ENCODE measurements at regions not wholly inside any gene's neighbourhood (a gene's known extent, or its start where the extent isn't known, plus 50 kb on each side); places are given as distances from the start of the nearest gene placed in this dataset.

DNA sequence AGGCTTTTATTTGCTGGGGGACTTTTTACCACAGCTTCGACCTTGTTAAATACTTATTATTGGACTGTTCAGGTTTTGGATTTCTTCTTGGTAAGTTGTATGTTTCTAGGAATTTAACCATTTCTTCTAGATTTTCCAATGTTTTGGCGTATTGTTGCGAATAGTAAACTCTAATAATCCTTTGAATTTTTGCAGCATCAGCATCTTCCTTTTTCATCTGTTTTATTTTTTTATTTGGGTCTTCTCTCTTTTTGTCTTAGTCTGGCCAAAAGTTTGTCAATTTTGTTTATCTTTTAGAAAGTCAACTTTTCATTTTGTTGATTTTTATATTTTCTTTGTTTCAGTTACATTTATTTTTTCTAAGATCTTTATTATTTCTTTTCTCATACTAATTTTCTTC is 1272.0 kb downstream of the HACE1 start:
- TF ChIP-seq HNF4A (conservative IDR thresholded peaks at IDR 0.05): no peak
- TF ChIP-seq, protein P1, sequence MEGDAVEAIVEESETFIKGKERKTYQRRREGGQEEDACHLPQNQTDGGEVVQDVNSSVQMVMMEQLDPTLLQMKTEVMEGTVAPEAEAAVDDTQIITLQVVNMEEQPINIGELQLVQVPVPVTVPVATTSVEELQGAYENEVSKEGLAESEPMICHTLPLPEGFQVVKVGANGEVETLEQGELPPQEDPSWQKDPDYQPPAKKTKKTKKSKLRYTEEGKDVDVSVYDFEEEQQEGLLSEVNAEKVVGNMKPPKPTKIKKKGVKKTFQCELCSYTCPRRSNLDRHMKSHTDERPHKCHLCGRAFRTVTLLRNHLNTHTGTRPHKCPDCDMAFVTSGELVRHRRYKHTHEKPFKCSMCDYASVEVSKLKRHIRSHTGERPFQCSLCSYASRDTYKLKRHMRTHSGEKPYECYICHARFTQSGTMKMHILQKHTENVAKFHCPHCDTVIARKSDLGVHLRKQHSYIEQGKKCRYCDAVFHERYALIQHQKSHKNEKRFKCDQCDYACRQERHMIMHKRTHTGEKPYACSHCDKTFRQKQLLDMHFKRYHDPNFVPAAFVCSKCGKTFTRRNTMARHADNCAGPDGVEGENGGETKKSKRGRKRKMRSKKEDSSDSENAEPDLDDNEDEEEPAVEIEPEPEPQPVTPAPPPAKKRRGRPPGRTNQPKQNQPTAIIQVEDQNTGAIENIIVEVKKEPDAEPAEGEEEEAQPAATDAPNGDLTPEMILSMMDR (IDR thresholded peaks at IDR 0.05; ENCODE audit: low read depth, low read length, missing input control): no peak
- TF ChIP-seq, protein P2, sequence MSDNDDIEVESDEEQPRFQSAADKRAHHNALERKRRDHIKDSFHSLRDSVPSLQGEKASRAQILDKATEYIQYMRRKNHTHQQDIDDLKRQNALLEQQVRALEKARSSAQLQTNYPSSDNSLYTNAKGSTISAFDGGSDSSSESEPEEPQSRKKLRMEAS (IDR thresholded peaks at IDR 0.05): no peak
- no peak for TF ChIP-seq GABPA (IDR thresholded peaks at IDR 0.05 in 1 of 2, conservative IDR thresholded peaks at IDR 0.05 in 1 of 2)
- TF ChIP-seq TAF1 (conservative IDR thresholded peaks at IDR 0.05): no peak
- no peak for TF ChIP-seq JUND (IDR thresholded peaks at IDR 0.05)
- TF ChIP-seq, protein P3, sequence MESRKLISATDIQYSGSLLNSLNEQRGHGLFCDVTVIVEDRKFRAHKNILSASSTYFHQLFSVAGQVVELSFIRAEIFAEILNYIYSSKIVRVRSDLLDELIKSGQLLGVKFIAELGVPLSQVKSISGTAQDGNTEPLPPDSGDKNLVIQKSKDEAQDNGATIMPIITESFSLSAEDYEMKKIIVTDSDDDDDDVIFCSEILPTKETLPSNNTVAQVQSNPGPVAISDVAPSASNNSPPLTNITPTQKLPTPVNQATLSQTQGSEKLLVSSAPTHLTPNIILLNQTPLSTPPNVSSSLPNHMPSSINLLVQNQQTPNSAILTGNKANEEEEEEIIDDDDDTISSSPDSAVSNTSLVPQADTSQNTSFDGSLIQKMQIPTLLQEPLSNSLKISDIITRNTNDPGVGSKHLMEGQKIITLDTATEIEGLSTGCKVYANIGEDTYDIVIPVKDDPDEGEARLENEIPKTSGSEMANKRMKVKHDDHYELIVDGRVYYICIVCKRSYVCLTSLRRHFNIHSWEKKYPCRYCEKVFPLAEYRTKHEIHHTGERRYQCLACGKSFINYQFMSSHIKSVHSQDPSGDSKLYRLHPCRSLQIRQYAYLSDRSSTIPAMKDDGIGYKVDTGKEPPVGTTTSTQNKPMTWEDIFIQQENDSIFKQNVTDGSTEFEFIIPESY (IDR thresholded peaks at IDR 0.05): no peak
- TF ChIP-seq FOXA1 (IDR thresholded peaks at IDR 0.05): no peak
- TF ChIP-seq, protein P4, sequence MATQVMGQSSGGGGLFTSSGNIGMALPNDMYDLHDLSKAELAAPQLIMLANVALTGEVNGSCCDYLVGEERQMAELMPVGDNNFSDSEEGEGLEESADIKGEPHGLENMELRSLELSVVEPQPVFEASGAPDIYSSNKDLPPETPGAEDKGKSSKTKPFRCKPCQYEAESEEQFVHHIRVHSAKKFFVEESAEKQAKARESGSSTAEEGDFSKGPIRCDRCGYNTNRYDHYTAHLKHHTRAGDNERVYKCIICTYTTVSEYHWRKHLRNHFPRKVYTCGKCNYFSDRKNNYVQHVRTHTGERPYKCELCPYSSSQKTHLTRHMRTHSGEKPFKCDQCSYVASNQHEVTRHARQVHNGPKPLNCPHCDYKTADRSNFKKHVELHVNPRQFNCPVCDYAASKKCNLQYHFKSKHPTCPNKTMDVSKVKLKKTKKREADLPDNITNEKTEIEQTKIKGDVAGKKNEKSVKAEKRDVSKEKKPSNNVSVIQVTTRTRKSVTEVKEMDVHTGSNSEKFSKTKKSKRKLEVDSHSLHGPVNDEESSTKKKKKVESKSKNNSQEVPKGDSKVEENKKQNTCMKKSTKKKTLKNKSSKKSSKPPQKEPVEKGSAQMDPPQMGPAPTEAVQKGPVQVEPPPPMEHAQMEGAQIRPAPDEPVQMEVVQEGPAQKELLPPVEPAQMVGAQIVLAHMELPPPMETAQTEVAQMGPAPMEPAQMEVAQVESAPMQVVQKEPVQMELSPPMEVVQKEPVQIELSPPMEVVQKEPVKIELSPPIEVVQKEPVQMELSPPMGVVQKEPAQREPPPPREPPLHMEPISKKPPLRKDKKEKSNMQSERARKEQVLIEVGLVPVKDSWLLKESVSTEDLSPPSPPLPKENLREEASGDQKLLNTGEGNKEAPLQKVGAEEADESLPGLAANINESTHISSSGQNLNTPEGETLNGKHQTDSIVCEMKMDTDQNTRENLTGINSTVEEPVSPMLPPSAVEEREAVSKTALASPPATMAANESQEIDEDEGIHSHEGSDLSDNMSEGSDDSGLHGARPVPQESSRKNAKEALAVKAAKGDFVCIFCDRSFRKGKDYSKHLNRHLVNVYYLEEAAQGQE (IDR thresholded peaks at IDR 0.05): no peak
- TF ChIP-seq EGR1 (IDR thresholded peaks at IDR 0.05; ENCODE audit: low read depth in 2 of 2): no peak
- TF ChIP-seq, protein P5, sequence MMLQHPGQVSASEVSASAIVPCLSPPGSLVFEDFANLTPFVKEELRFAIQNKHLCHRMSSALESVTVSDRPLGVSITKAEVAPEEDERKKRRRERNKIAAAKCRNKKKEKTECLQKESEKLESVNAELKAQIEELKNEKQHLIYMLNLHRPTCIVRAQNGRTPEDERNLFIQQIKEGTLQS (IDR thresholded peaks at IDR 0.05): no peak
- TF ChIP-seq RAD21 (IDR thresholded peaks at IDR 0.05): no peak

Data from liver (tissue), 3 donors.